Type B pancreatic cell (in vitro differentiated cells): ENCODE measurements at regions not wholly inside any gene's neighbourhood (a gene's known extent, or its start where the extent isn't known, plus 50 kb on each side); places are given as distances from the start of the nearest gene placed in this dataset.

ENCODE experiments used
- DNase-seq: peaks from one replicate; pipeline ENCODE4 v3.0.0; 2021; ENCODE audit warnings: mixed read lengths; ENCODE audit not compliant: unreplicated experiment; ENCODE audit errors: extremely low spot score
- H3K27ac Mint-ChIP-seq: 2 replicates; pipeline ENCODE4 v1.8.0; 2021; ENCODE audit warnings: mild to moderate bottlenecking, mixed read lengths
- H3K27me3 Mint-ChIP-seq: 2 replicates; pipeline ENCODE4 v1.8.0; 2021; ENCODE audit warnings: mixed read lengths
- H3K36me3 Mint-ChIP-seq: 2 replicates; pipeline ENCODE4 v1.8.0; 2021; ENCODE audit warnings: mixed read lengths
- H3K4me1 Mint-ChIP-seq: one replicate; pipeline ENCODE4 v1.8.0; 2021; ENCODE audit warnings: mixed read lengths; ENCODE audit not compliant: unreplicated experiment
- H3K4me3 Mint-ChIP-seq: 2 replicates; pipeline ENCODE4 v1.8.0; 2021; ENCODE audit warnings: mild to moderate bottlenecking, mixed read lengths
- H3K9me3 Mint-ChIP-seq: 2 replicates; pipeline ENCODE4 v1.8.0; 2021; ENCODE audit warnings: mixed read lengths
- CTCF ChIP-seq: fragments of 200-600 bp; sonication (generic); conservative IDR thresholded peaks from 2 replicates; pipeline ENCODE4 v1.5.0; 2021; ENCODE audit warnings: antibody characterized with exemption, mild to moderate bottlenecking

- DNase-seq: no peak
- peaks cover 4% of the 10 kb centered on the region for H3K9me3 Mint-ChIP-seq
- no peak for TF ChIP-seq CTCF
- H3K4me1 Mint-ChIP-seq: no peaks in the 10 kb centered on the region
- peaks cover 15% of the 10 kb centered on the region for H3K27me3 Mint-ChIP-seq
- H3K36me3 Mint-ChIP-seq: no peaks in the 10 kb centered on the region
- H3K4me3 Mint-ChIP-seq: no peak overlapping the region
- H3K27ac Mint-ChIP-seq: no peak overlapping the region
These were observed 52.3 kb upstream of the MTAP start for GRCh38 chr9:21750021-21750735.

GRCh38 chr9:21751998-21752397 is 50.4 kb upstream of the MTAP start:
- no peak overlapping the region for H3K4me3 Mint-ChIP-seq
- DNase-seq: no peak
- peaks cover 21% of the 10 kb centered on the region for H3K27me3 Mint-ChIP-seq
- peaks cover 4% of the 10 kb centered on the region for H3K9me3 Mint-ChIP-seq
- H3K4me1 Mint-ChIP-seq: no peaks in the 10 kb centered on the region
- no peak overlapping the region for H3K27ac Mint-ChIP-seq
- H3K36me3 Mint-ChIP-seq: no peaks in the 10 kb centered on the region
- TF ChIP-seq CTCF: no peak
